Omental fat pad (tissue), 3 donors: ENCODE measurements at regions not wholly inside any gene's neighbourhood (a gene's known extent, or its start where the extent isn't known, plus 50 kb on each side); places are given as distances from the start of the nearest gene placed in this dataset.

Source experiments
- ATAC-seq: fragments of 150-250 bp; one replicate; pipeline ENCODE4 v1.9.1; 2016; ENCODE audit warnings: mild to moderate bottlenecking, moderate library complexity; ENCODE audit not compliant: low FRiP score
- DNase-seq: peaks from one replicate; pipeline ENCODE4 v3.0.0-alpha.2; 2019; ENCODE audit warnings: low spot score
- CTCF ChIP-seq, 3 donors: fragments of 450-650 bp; IDR thresholded peaks; one replicate each; pipeline ENCODE4 v1.5.1; 2016 to 2017; ENCODE audit warnings: antibody characterized with exemption in 3 of 3, mild to moderate bottlenecking in 3 of 3, moderate library complexity in 2 of 3

DNA sequence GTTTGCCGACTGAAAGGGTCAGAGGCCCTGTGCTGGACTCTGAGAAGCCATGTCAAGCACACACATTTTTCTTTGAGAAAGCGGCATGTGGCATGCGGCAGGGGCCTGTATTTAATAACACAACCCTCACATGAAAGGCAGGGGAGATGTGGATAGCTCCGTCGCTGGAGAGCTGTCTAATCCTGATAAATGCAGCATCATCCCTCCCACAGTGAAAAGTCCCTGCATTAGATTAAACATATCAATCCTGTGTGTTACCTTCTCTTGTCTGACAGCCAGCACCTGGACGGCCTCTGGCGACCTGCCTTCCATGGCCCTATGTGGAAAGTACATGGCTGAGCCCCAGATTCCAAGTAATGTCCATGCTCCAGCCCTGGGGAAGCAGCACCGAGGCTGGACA lies 313.0 kb upstream of the AJAP1 start:
- DNase-seq (no peak), ATAC-seq (no peak)
- no peak for TF ChIP-seq CTCF (IDR thresholded peaks at IDR 0.05)

DNA sequence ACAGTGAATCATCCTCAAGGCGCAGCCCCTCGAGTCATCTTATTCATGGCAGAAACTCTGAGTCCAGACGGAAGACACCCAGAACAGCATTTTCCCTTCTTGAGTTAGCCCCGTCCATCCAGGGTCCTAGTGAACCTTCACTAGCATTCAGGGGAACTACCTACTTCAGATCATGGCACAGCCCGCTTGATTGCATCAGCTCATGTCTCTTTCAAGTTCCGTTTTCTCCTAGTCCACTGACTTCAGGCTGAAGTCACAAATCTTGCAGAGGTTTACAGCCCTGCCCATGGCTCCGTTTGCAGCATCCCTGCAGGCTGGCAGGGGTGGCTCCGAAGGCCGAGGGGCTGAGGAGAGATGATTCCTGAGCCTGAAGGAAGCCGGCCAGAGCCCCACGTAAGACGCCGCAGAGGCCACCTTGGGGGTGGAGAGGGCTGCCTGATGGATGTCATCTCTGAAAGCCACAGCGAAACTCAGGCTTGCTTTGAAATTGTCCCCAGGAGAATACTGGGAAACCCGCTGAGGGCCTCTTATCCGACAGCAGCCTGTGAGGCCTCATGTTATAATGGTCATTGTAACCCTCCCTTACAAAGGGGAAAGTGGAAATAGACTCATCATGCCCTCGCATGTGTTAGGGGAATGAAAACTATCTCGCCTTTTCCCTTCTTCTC lies 310.2 kb upstream of the AJAP1 start:
- no peak for TF ChIP-seq CTCF (IDR thresholded peaks at IDR 0.05)
- ATAC-seq (no peak), DNase-seq (no peak)

GRCh38 chr1:4345094-4345493 lies 309.3 kb upstream of the AJAP1 start:
- ATAC-seq (no peak), DNase-seq (no peak)
- no peak for TF ChIP-seq CTCF (IDR thresholded peaks at IDR 0.05)

DNA sequence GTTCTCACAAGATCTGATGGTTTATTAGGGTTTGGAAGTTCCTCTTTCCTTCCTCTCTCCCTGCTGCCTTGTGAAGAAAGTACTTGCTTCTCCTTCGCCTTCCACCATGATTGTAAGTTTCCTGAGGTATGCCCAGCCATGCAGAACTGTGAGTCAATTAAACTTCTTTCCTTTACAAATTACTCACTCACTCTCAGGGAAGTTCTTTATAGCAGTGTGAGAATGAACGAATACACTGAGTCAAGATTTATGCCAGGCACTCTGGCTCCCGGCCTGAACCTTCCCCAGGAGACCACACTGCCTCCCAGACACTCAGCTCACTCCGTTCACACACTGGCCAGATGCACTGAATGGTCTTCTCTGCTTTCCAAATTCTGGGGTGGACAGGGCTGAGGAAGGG lies 308.3 kb upstream of the AJAP1 start:
- ATAC-seq (no peak), DNase-seq (no peak)
- no peak for TF ChIP-seq CTCF (IDR thresholded peaks at IDR 0.05)

DNA sequence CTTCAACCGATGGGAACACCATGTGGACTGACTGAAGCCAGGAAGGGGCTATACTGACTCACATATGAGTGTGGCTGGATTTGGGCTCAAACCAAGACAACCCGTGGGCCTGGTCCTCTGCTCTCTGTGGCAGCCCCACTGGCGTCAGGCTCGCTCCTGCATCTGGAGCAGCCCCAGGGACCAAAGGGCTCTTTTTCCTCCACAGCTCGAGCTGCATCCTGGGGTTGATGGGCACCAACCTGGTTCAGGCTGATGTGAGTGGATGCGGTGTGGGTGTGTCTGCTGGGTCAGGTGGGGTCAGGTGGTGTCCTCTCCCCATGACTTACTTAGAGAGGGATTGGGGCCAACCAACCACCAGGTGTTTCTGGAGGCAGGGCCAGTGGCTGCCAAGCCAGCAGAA lies 303.0 kb upstream of the AJAP1 start:
- ATAC-seq: no peak
- no peak for TF ChIP-seq CTCF (IDR thresholded peaks at IDR 0.05)
- DNase-seq: no peak

- ATAC-seq: no peak
- no peak for TF ChIP-seq CTCF (IDR thresholded peaks at IDR 0.05)
- DNase-seq: no peak
Observed at GRCh38 chr1:4353090-4353856, 301.1 kb upstream of the AJAP1 start.

DNA sequence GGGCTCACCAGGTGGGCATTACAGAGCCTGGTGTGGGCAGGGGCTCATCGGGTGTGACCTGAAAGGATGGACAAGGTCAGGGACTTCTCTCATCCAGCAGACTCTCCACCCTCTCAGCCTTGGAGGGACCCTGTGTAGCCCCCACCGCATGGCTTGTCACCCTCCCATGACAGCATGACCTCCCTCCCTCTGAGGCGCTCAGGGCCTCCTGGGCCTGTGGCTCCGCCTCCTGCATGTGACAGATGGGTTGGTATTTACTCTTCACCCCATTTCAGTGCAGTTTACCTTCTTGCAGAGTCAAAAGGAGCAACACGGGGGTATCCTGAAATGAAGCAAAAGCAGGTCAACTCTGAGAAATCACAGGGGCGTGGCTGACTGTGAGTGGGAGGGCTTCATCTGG lies 298.6 kb upstream of the AJAP1 start:
- no peak for TF ChIP-seq CTCF (IDR thresholded peaks at IDR 0.05)
- no peak for DNase-seq

More for the DNA sequence above, 298.6 kb upstream of the AJAP1 start:
- no peak for ATAC-seq
